ENCODE measurements at regions not wholly inside any gene's neighbourhood (a gene's known extent, or its start where the extent isn't known, plus 50 kb on each side); places are given as distances from the start of the nearest gene placed in this dataset.

- in situ Hi-C loops (cut with HindIII; ENCODE audit: low sequenced_read_pairs) = no loop called here
- TF ChIP-seq CTCF (IDR thresholded peaks at IDR 0.05; ENCODE audit: low read depth, low read length) = peak; percentile 5
- no peak for DNase-seq (ENCODE audit: low read depth, low spot score)
- no peak overlapping the region for H3K4me3 ChIP-seq (ENCODE audit: low read depth, low read length)
These were observed 148.3 kb upstream of the DTNBP1 start for GRCh38 chr6:15811107-15811506.

- TF ChIP-seq CTCF (IDR thresholded peaks at IDR 0.05; ENCODE audit: low read depth, low read length) = no peak
- in situ Hi-C loops (cut with HindIII; ENCODE audit: low sequenced_read_pairs) = no loop called here
These were observed 147.8 kb upstream of the DTNBP1 start for GRCh38 chr6:15810618-15811017.

GRCh38 chr6:15809367-15809766 is 146.5 kb upstream of the DTNBP1 start:
- TF ChIP-seq CTCF (IDR thresholded peaks at IDR 0.05; ENCODE audit: low read depth, low read length) = no peak
- DNase-seq (ENCODE audit: low read depth, low spot score) = no peak
- in situ Hi-C loops (cut with HindIII; ENCODE audit: low sequenced_read_pairs) = no loop called here
- no peak overlapping the region for H3K4me3 ChIP-seq (ENCODE audit: low read depth, low read length)

More at GRCh38 chr6:15810618-15811017, 147.8 kb upstream of the DTNBP1 start:
- H3K4me3 ChIP-seq (ENCODE audit: low read depth, low read length) = no peak overlapping the region
- DNase-seq (ENCODE audit: low read depth, low spot score) = no peak

GRCh38 chr6:15804164-15805154 is 141.6 kb upstream of the DTNBP1 start:
- DNase-seq (ENCODE audit: low read depth, low spot score) = no peak
- in situ Hi-C loops (cut with HindIII; ENCODE audit: low sequenced_read_pairs) = no loop called here
- H3K4me3 ChIP-seq (ENCODE audit: low read depth, low read length) = no peak overlapping the region
- no peak for TF ChIP-seq CTCF (IDR thresholded peaks at IDR 0.05; ENCODE audit: low read depth, low read length)

GRCh38 chr6:15802466-15802865 is 139.6 kb upstream of the DTNBP1 start:
- H3K4me3 ChIP-seq (ENCODE audit: low read depth, low read length) = no peak overlapping the region
- DNase-seq (ENCODE audit: low read depth, low spot score) = no peak
- no peak for TF ChIP-seq CTCF (IDR thresholded peaks at IDR 0.05; ENCODE audit: low read depth, low read length)
- in situ Hi-C loops (cut with HindIII; ENCODE audit: low sequenced_read_pairs) = no loop called here

GRCh38 chr6:15801912-15802311 is 139.1 kb upstream of the DTNBP1 start:
- no peak for DNase-seq (ENCODE audit: low read depth, low spot score)
- no peak for TF ChIP-seq CTCF (IDR thresholded peaks at IDR 0.05; ENCODE audit: low read depth, low read length)
- no peak overlapping the region for H3K4me3 ChIP-seq (ENCODE audit: low read depth, low read length)
- in situ Hi-C loops (cut with HindIII; ENCODE audit: low sequenced_read_pairs) = no loop called here

Measured in astrocyte of the spinal cord (primary cell).